NCI-H146 (cell line): ENCODE measurements at regions not wholly inside any gene's neighbourhood (a gene's known extent, or its start where the extent isn't known, plus 50 kb on each side); places are given as distances from the start of the nearest gene placed in this dataset.
A peak's percentile ranks its signal among the peaks of the same experiment; 100 is the strongest.
"Not testable (repeated sequence)": the region's sequence is repeated elsewhere in the genome, so short reads cannot be mapped to it uniquely, and the experiment has no call there.

Experiments used
- DNase-seq: peaks from one replicate; lab custom pipeline; 2025; lab: John Stamatoyannopoulos, UW

- DNase-seq, result no peak
Observed at GRCh38 chr11:35046681-35047080, 92.3 kb upstream of the CD44 start.

GRCh38 chr11:35047179-35047578 lies 91.8 kb upstream of the CD44 start:
- DNase-seq, result no peak

- no peak for DNase-seq
Observed at GRCh38 chr11:35047769-35048168, 91.2 kb upstream of the CD44 start.

- DNase-seq, result not testable (repeated sequence)
Observed at GRCh38 chr11:35048346-35048745, 90.6 kb upstream of the CD44 start.

- DNase-seq, result no peak
Observed at GRCh38 chr11:35049859-35050531, 89.0 kb upstream of the CD44 start.

- no peak for DNase-seq
Observed at GRCh38 chr11:35050541-35050995, 88.4 kb upstream of the CD44 start.

- DNase-seq, result no peak
Observed at GRCh38 chr11:35056391-35057093, 82.4 kb upstream of the CD44 start.

GRCh38 chr11:35057926-35058668 lies 80.9 kb upstream of the CD44 start:
- DNase-seq, result no peak

GRCh38 chr11:35058669-35059434 lies 80.1 kb upstream of the CD44 start:
- no peak for DNase-seq

GRCh38 chr11:35061516-35062440 lies 77.2 kb upstream of the CD44 start:
- DNase-seq, result peak; percentile 33

GRCh38 chr11:35063488-35063931 lies 75.5 kb upstream of the CD44 start:
- DNase-seq, result no peak

- DNase-seq, result no peak
Observed at GRCh38 chr11:35064114-35064800, 74.7 kb upstream of the CD44 start.

- DNase-seq, result no peak
Observed at GRCh38 chr11:35065566-35065965, 73.4 kb upstream of the CD44 start.

GRCh38 chr11:35066030-35066429 lies 72.9 kb upstream of the CD44 start:
- no peak for DNase-seq

GRCh38 chr11:35066783-35067423 lies 72.1 kb upstream of the CD44 start:
- DNase-seq, result no peak

GRCh38 chr11:35071722-35072121 lies 67.2 kb upstream of the CD44 start:
- no peak for DNase-seq

- DNase-seq, result no peak
Observed at GRCh38 chr11:35073691-35074419, 65.1 kb upstream of the CD44 start.

- no peak for DNase-seq
Observed at GRCh38 chr11:35076201-35077100, 62.5 kb upstream of the CD44 start.
